Stomach (tissue), 8 donors: ENCODE measurements at regions not wholly inside any gene's neighbourhood (a gene's known extent, or its start where the extent isn't known, plus 50 kb on each side); places are given as distances from the start of the nearest gene placed in this dataset.

ENCODE experiments used
- DNase-seq, 2 donors: peaks; one replicate each; pipeline versions ENCODE4 v3.0.0 to v3.0.0-alpha.2; 2013 to 2019
- H3K27ac ChIP-seq, 5 donors: fragments of 200-600 bp in 4 of 5; sonication (generic) in 4 of 5; one replicate each; pipeline ENCODE4 v1.5.1; 2013 to 2019; ENCODE audit warnings: mild to moderate bottlenecking in 1 of 5, moderate library complexity in 1 of 5
- H3K27me3 ChIP-seq, 3 donors: fragments of 200-600 bp; sonication (generic); one replicate each; pipeline ENCODE4 v1.5.1; 2017 to 2019; ENCODE audit warnings: mixed run types in 1 of 3
- H3K36me3 ChIP-seq, 4 donors: fragments of 200-600 bp; sonication (generic); 1 replicate in 3 of 4; 2 replicates in 1 of 4; pipeline ENCODE4 v1.5.1; 2016 to 2019
- H3K4me1 ChIP-seq, 4 donors: fragments of 200-600 bp; sonication (generic); one replicate each; pipeline ENCODE4 v1.5.1; 2016 to 2019
- H3K4me3 ChIP-seq, 4 donors: fragments of 200-600 bp; sonication (generic) in 3 of 4; one replicate each; pipeline ENCODE4 v1.5.1; 2016 to 2019; ENCODE audit warnings: mild to moderate bottlenecking in 1 of 4
- H3K9me3 ChIP-seq, 4 donors: fragments of 200-600 bp; sonication (generic); one replicate each; pipeline ENCODE4 v1.5.1; 2016 to 2019
- CTCF ChIP-seq, 7 experiments: fragments of 450-650 bp in 4 of 7; fragments of 200-600 bp in 3 of 7; sonication (generic) in 3 of 7; IDR thresholded peaks; one replicate each; pipeline ENCODE4 v1.5.1; 2016 to 2019; ENCODE audit warnings: antibody characterized with exemption in 7 of 7, control low read depth in 2 of 7, mild to moderate bottlenecking in 1 of 7
- EP300 ChIP-seq: sonication (generic); formaldehyde crosslinking; IDR thresholded peaks from one replicate; pipeline ENCODE4 v1.6.1; 2017; ENCODE audit warnings: antibody characterized with exemption
- POLR2A ChIP-seq, 4 donors: fragments of 450-650 bp; IDR thresholded peaks; one replicate each; pipeline ENCODE4 v1.6.1; 2016; ENCODE audit warnings: antibody characterized with exemption in 4 of 4, control low read depth in 2 of 4, mild to moderate bottlenecking in 1 of 4, moderate library complexity in 1 of 4
- POLR2AphosphoS5 ChIP-seq, 3 donors: sonication (generic); formaldehyde crosslinking; IDR thresholded peaks; one replicate each; pipeline ENCODE4 v1.6.1; 2016; ENCODE audit warnings: antibody characterized with exemption in 3 of 3
- WGBS, 5 donors: extraction: QIAGEN DNeasy Blood & Tissue Kit in 3 of 5; methylation state at CpG; one replicate each; pipeline versions ENCODE4 v1.1.5 to v1.1.7; 2013 to 2018; 5-methylcytosine and 5-hydroxymethylcytosine counted together
- intact Hi-C: fragments of 100-400 bp; cut with DNase I; formaldehyde crosslinking; loops from one replicate; pipeline ENCODE4 v1.15.1; 2023; ENCODE audit warnings: low total_unique reads
- donor health status: healthy with polysubstance abuse.
- donor health status: Bipolar disorder and iron deficiency.
- donor health status: healthy.

GRCh38 chr2:84373391-84373790 is 85.7 kb downstream of the SUCLG1 start:
- no peaks in the 10 kb centered on the region for H3K4me1 ChIP-seq
- no peak for DNase-seq
- no peaks in the 10 kb centered on the region for H3K9me3 ChIP-seq
- no peak overlapping the region for H3K4me3 ChIP-seq
- no peak for TF ChIP-seq EP300
- no peak for TF ChIP-seq CTCF (IDR thresholded peaks at IDR 0.05)
- no peak for TF ChIP-seq POLR2AphosphoS5 (IDR thresholded peaks at IDR 0.05)
- TF ChIP-seq POLR2A (IDR thresholded peaks at IDR 0.05): no peak
- H3K27ac ChIP-seq: no peak overlapping the region
- 66 to 76% (median 69%) methylated on average over 2 of the region's 2 CpGs for WGBS, 5 donors
- intact Hi-C loops: no loop called here
- no peaks in the 10 kb centered on the region for H3K27me3 ChIP-seq
- H3K36me3 ChIP-seq: no peaks in the 10 kb centered on the region

- no peaks in the 10 kb centered on the region for H3K4me1 ChIP-seq
- H3K9me3 ChIP-seq: peaks cover 3 to 46% (median 28%) of the 10 kb centered on the region in 4 donors
- no peak for DNase-seq
- no peaks in the 10 kb centered on the region for H3K27me3 ChIP-seq
- H3K27ac ChIP-seq: no peak overlapping the region
- intact Hi-C loops: no loop called here
- no peak for TF ChIP-seq POLR2A (IDR thresholded peaks at IDR 0.05)
- no peak for TF ChIP-seq POLR2AphosphoS5 (IDR thresholded peaks at IDR 0.05)
- no peak for TF ChIP-seq EP300
- H3K4me3 ChIP-seq: no peak overlapping the region
- no peaks in the 10 kb centered on the region for H3K36me3 ChIP-seq
- WGBS, 5 donors: 41 to 65% (median 63%) methylated on average over 1 of the region's 1 CpG
Observed at GRCh38 chr2:84362541-84362940, 96.5 kb downstream of the SUCLG1 start.

GRCh38 chr2:84338069-84338468 is 121.0 kb downstream of the SUCLG1 start:
- no peaks in the 10 kb centered on the region for H3K9me3 ChIP-seq
- intact Hi-C loops: no loop called here
- no peak overlapping the region for H3K27ac ChIP-seq
- no peak overlapping the region for H3K4me3 ChIP-seq
- no peak for DNase-seq
- 67 to 81% (median 75%) methylated on average over 3 of the region's 3 CpGs for WGBS, 5 donors
- no peaks in the 10 kb centered on the region for H3K4me1 ChIP-seq
- no peaks in the 10 kb centered on the region for H3K27me3 ChIP-seq
- TF ChIP-seq CTCF (IDR thresholded peaks at IDR 0.05) (no peak), POLR2A (IDR thresholded peaks at IDR 0.05) (no peak), EP300 (no peak), POLR2AphosphoS5 (IDR thresholded peaks at IDR 0.05) (no peak)
- no peaks in the 10 kb centered on the region for H3K36me3 ChIP-seq

GRCh38 chr2:84327645-84328249 is 131.3 kb downstream of the SUCLG1 start:
- H3K27ac ChIP-seq: no peak overlapping the region
- TF ChIP-seq POLR2A (IDR thresholded peaks at IDR 0.05): no peak
- no peak for TF ChIP-seq CTCF (IDR thresholded peaks at IDR 0.05)
- TF ChIP-seq EP300: no peak
- no peak for TF ChIP-seq POLR2AphosphoS5 (IDR thresholded peaks at IDR 0.05)
- no peaks in the 10 kb centered on the region for H3K36me3 ChIP-seq
- H3K4me3 ChIP-seq: no peak overlapping the region
- H3K27me3 ChIP-seq: no peaks in the 10 kb centered on the region
- peaks cover 0 to 4% (median 0%) of the 10 kb centered on the region in 4 donors for H3K9me3 ChIP-seq
- 56 to 80% (median 74%) methylated on average over 1 of the region's 1 CpG for WGBS, 5 donors
- DNase-seq: no peak
- intact Hi-C loops: no loop called here
- H3K4me1 ChIP-seq: no peaks in the 10 kb centered on the region

DNA sequence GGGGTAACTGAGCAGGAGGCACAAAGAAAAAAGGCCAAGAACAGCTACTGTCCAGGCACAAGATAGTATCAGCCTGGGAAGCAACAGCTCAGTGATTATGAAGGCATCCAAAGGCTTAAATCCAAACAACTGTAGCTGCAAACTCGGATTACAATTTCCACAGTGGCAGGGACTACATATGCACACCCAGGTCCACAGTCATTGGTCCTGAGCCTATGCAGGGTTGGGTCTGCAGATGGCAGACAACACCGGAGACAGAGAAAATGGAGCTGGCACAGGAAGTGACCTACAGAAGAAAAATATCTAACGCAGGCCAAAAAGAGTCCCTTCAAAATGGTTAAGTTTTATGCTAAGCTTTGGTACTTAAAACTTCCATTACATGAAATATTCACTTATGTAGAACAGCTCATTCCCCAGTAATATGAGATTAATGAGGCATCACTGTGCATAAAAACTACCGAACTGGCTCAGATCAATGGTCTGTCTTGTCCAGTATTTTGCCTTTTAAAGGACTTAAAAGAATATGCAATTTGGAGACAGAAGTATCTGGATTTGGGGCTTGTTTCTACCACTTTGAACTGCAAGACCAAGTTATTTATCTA is 132.1 kb downstream of the SUCLG1 start:
- Histone ChIP-seq H3K27me3 (no peaks in the 10 kb centered on the region), H3K4me1 (no peaks in the 10 kb centered on the region), H3K36me3 (no peaks in the 10 kb centered on the region), H3K27ac (no peak overlapping the region), H3K4me3 (no peak overlapping the region), H3K9me3 (peaks cover 0 to 4% (median 0%) of the 10 kb centered on the region in 4 donors)
- WGBS, 5 donors: 75 to 85% (median 80%) methylated on average over 4 of the region's 4 CpGs
- TF ChIP-seq EP300 (no peak), POLR2AphosphoS5 (IDR thresholded peaks at IDR 0.05) (no peak), POLR2A (IDR thresholded peaks at IDR 0.05) (no peak), CTCF (IDR thresholded peaks at IDR 0.05) (no peak)
- intact Hi-C loops: no loop called here
- DNase-seq: no peak
